ENCODE measurements at regions not wholly inside any gene's neighbourhood (a gene's known extent, or its start where the extent isn't known, plus 50 kb on each side); places are given as distances from the start of the nearest gene placed in this dataset.
"Not testable (repeated sequence)": the region's sequence is repeated elsewhere in the genome, so short reads cannot be mapped to it uniquely, and the experiment has no call there.

DNA sequence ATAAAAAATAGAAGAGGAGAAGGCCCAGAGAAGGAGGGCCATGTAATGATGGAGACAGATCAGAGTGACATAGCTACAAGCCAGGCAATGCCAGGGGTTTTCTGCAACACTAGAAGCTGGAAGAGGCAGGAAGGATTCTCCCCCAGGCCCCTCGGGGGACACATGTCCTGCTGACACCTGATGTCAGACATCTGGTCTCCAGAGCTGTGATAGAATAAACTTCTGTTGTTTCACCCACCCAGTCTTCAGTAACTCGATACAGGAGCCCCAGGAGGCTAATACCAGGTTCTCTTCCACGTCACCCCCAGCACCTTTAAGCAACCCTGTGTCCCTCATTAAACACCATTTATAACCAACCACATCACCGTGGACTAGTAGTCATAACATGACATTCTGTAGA, 94.9 kb downstream of the TMEM130 start:
- DNase-seq (ENCODE audit: low spot score), result no peak

DNA sequence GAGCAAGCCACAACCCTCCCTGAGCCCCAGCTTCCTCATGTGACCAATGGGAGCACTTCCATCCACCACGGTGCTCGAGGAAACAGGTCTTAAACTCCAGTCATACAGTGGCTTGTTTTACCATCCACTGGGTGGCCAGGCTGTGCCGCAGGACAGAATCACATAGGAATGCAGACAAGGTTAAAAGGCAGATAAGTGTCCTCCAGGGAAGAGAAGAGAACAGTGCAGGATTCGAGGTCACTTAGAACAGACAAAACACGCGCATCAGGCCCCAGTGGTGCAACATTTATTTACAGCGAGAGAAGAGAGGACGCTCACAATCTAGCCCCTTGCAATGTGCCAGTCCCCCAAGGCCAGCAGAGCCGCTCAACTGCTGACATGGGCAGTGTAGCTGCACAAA, 92.8 kb downstream of the TMEM130 start:
- DNase-seq (ENCODE audit: low spot score), result no peak

DNA sequence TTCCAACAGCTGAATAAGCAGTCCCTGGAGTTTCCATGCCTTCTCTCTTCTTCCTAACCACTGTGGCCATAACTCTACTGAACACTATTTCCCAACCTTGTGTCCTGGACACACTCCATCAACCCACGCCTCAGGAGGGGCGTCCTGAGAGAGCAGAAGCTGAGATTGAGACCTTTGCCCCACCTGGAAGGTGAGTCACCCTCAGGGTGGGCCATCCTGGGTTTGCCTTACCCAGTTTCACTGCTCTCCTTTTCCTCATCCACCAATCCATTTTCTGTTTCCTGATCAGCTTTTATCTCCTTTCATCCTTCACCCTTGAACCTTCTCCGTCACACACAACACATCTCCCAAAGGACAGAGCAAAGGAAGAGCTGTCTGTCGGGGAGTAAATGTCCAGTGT, 91.4 kb downstream of the TMEM130 start:
- no peak for DNase-seq (ENCODE audit: low spot score)

- no peak for DNase-seq (ENCODE audit: low spot score)
Observed at GRCh38 chr7:98779800-98780587, 89.8 kb downstream of the TMEM130 start.

GRCh38 chr7:98784216-98784785, 85.5 kb downstream of the TMEM130 start:
- DNase-seq (ENCODE audit: low spot score), result no peak

GRCh38 chr7:98785929-98786571, 83.8 kb downstream of the TMEM130 start:
- DNase-seq (ENCODE audit: low spot score), result no peak

- no peak for DNase-seq (ENCODE audit: low spot score)
Observed at GRCh38 chr7:98788966-98789365, 80.8 kb downstream of the TMEM130 start.

DNA sequence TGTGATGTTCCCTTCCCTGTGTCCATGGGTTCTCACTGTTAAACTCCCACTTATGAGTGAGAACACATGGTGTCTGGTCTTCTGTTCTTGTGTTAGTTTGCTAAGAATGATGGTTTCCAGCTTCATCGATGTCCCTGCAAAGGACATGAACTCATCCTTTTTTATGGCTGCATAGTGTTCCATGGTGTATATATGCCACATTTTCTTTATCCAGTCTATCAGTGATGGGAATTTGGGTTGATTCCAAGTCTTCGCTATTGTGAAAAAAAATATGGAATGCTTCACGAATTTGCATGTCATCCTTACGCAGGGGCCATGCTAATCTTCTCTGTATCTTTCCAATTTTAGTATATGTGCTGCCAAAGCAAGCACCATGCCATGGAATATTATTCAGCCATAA, 75.4 kb downstream of the TMEM130 start:
- DNase-seq (ENCODE audit: low spot score), result not testable (repeated sequence)

DNA sequence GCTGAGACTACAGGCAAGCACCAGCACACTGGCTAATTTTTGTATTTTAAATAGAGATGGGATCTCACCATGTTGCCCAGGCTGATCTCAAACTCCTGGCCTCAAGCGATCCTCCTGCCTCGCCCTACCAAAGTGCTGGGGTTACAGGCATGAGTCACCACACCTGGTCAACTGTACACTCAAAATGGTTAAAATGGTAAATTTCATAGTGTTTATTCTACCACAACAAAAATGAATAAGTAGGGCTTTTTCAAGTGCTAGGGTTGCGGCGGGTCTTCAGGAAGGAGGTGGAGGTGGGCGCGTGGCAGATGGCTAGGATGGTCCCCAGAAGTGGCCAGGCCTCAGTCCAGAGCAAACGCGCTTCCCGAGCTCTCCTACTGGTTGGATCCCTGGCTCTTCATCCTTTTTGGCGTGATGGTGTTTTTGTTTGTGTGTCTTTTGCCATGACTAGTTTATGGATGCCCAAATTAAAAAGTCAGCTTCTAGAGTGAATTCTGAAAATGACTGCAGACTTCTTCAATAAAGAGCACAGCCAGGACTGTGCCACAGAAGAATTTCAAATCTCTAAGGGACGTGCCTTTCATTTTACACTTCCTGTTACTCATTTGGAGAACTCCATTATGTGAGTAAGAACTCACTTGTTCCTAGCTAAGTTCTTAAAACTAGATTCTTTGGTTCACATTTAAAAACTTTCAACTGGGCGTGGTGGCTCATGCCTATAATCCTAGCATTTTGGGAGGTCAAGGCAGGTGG, 73.9 kb downstream of the TMEM130 start:
- DNase-seq (ENCODE audit: low spot score), result no peak

Data from hematopoietic multipotent progenitor cell treated with erythropoietin and hydrocortisone succinate and interleukin-3 and kit ligand, for 17 days (in vitro differentiated cells).